Activated CD4-positive, CD25-positive, alpha-beta regulatory T cell treated with anti-CD3 and anti-CD28 coated beads, Interleukin-2, amount 50 U/mL, for 24 hours (primary cell): ENCODE measurements at regions not wholly inside any gene's neighbourhood (a gene's known extent, or its start where the extent isn't known, plus 50 kb on each side); places are given as distances from the start of the nearest gene placed in this dataset.
"Not testable (repeated sequence)": the region's sequence is repeated elsewhere in the genome, so short reads cannot be mapped to it uniquely, and the experiment has no call there.

Experiments used
- ATAC-seq, 2 donors: fragments of 150-1000 bp; cut with Tn5 transposase; one replicate each; pipeline ENCODE4 v1.10.0; 2021; ENCODE audit warnings: mild to moderate bottlenecking in 1 of 2, moderate library complexity in 1 of 2

GRCh38 chr6:121940728-121941127, 458.7 kb upstream of the HSF2 start:
- ATAC-seq = no peak

- ATAC-seq = no peak
These were observed 455.1 kb upstream of the HSF2 start for GRCh38 chr6:121944354-121944753.

DNA sequence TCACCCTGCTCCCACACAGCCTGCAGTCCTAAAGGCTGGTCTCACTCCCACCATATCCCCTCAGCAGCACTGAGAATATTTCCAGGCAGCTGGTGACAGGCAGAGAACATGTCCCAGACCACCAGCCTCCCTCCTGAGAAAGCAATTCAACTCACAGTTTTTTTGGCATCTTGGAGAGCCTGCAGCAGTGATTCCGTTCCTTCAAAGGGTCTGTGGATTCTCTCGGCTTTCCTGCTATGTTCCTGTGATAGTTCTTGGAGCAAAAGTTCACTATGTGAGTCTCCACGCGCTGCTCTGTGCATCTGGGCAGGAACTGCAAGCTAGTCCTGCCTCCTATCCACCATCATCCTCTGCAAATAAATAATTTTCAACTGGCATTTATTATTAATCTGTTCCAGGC, 448.3 kb upstream of the HSF2 start:
- no peak for ATAC-seq

- no peak for ATAC-seq
These were observed 447.5 kb upstream of the HSF2 start for GRCh38 chr6:121951918-121952379.

DNA sequence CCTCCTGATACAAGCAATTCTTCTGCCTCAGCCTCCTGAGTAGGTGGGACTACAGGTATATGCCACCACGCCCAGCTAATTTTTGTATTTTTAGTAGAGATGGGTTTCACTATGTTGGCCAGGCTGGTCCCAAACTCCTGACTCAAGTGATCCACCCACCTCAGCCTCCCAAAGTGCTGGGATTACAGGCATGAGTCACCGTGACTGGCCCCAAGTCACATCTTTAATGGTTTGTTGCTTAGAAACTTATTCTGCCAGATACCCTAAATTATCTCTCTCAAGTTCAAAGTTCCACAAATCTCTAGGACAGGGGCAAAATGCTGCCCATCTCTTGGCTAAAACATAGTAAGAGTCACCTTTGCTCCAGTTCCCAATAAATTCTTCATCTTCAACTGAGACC, 444.1 kb upstream of the HSF2 start:
- not testable (repeated sequence) for ATAC-seq

DNA sequence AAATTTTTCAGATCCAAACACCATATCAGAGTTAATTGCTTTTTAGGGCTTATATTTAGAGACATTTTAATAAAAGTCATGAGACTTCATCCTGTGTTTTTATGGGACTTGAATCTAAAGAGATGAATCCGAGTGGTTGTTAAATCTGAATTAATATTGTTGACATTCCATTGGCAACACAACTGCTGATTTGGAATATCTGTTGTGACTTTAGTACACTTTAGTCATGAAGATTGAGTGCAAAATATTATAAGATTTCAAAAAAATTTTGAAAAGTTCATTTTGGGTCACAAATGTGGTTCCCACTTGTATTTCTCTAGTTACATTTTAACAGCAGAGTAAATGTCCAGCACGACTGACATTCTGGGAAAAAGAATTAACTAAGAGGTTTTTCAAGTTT, 442.7 kb upstream of the HSF2 start:
- no peak for ATAC-seq

DNA sequence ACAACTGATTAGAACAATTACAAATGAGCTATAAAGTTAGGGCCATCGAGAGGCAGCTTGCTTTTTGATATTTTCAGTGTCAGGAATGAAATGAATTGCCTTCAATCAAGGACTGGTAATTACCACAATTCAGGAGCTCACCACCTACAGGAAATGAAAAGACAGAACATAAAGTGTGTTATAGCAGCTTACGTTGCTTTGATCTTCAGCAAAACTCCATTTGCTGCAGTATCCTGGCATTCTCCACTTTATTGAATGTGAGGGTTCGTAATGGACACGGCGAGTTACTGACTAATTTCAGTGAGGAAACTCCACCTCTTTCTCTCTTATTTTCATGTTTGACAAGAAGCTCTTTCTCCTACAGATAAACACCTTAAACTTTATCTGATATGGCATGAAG, 440.0 kb upstream of the HSF2 start:
- no peak for ATAC-seq

DNA sequence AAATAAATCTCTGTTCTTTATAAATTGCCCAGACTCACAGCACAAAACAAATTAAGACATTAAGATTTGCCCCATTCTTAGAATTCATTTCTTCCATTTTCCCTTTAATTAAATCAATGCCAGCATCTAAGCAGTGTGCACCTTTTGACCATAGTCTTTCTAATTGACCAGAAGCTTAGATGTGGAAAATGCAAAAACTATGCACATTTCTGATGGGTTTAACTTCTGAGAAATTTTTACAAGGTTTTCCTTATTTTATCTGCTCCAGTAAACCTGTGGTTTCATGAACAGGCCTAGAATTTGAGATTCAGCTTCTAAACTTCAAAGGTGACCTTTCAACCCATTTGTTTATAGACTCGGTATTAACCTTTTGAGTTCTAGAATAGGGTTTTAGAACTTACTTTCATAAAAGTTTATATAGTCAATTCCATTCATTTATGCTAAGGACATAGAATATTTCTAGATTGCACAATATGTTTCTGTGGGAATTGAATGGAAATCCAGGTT, 437.8 kb upstream of the HSF2 start:
- ATAC-seq = no peak

DNA sequence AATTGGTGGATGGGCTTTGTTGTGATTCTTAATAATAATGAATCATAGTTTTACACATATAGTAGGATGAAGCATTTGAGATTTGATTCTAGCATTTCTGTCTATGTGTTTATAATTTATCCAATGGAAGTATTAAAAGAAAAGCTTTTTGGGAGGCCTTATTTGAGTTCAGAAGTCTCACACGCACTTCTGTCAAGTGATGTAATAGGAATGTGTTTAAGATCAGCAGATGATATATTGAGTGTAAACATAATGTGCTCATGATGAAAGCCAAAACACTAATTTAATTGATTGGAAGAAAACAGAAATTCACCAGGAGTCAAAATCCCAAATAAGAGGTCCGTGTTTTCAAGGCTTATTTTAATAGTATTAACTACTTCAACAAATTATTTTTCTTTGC, 435.6 kb upstream of the HSF2 start:
- ATAC-seq = no peak

- ATAC-seq = no peak
These were observed 433.7 kb upstream of the HSF2 start for GRCh38 chr6:121965739-121966138.

GRCh38 chr6:121967631-121968030, 431.8 kb upstream of the HSF2 start:
- ATAC-seq = no peak

- no peak for ATAC-seq
These were observed 427.5 kb upstream of the HSF2 start for GRCh38 chr6:121971931-121972335.

- no peak for ATAC-seq
These were observed 414.5 kb upstream of the HSF2 start for GRCh38 chr6:121984956-121985355.

GRCh38 chr6:121993362-121993761, 406.1 kb upstream of the HSF2 start:
- no peak for ATAC-seq

GRCh38 chr6:121994919-121995318, 404.5 kb upstream of the HSF2 start:
- ATAC-seq = no peak

- ATAC-seq = no peak
These were observed 400.8 kb upstream of the HSF2 start for GRCh38 chr6:121998631-121999030.

DNA sequence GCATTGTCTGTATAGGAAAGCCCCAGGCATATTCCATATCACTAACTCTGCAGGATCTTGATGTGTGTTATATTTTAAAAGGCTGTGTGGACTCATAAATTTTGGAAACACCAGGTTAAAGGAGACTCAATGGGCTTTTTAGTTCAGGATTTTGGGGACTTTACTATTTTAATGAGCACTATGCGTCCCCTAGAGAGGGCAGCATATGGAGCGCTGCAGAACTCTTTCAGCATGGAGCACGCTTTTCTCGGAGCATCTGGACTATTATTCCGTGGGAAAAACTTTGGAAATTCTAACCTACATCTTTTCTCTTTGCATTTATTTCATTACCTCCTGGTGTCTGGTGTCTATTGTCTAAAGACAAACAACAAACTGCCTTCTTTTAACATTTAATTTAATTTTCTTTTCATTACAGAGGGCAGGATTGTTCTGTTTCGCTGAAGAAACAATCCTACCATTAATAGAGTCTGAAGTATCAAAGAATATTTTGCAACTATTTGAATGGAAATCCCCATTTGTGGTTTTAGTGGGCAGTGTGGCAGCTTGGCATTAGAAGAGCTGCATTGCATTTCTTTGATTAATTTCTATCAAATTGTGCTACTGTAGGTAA, 399.9 kb upstream of the HSF2 start:
- ATAC-seq = no peak

- no peak for ATAC-seq
These were observed 393.8 kb upstream of the HSF2 start for GRCh38 chr6:122005661-122006060.

- ATAC-seq = no peak
These were observed 392.1 kb upstream of the HSF2 start for GRCh38 chr6:122007339-122007738.

- ATAC-seq = no peak
These were observed 391.1 kb upstream of the HSF2 start for GRCh38 chr6:122008101-122008999.

DNA sequence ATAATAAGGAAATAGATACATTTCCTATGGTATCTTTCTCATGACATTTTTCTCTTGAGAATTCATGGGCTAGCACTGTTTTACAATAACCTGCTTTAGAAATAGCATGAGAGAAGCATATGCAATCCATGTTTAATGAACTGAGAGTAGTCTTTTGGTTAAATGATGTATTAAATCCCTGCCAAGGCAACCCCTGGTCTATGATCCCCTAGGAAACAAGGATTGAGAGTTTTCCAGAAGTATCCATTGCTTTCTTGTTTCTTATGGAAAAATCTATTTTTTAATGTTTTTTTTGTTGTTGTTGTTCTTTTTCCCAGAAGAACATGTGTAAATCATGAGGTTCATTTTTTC, 390.5 kb upstream of the HSF2 start:
- no peak for ATAC-seq

DNA sequence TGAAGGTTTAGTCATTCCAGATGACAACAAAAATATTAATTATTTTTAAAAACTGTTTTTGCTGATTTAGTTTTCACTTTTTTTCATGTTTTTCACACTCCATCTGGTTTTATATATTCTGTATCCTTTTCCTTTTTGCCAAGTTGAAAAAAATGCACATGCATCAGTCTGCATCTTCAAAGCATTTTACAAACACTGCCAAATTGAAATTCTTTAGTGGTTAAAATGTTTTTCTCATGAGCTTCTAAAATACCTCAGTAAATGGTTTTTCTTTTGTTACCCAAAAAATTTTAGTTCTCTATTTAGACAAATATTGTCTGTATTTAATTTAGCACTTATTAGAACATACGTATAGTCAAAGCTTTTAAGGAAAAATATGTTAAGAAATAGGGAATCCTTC, 386.9 kb upstream of the HSF2 start:
- ATAC-seq = no peak

DNA sequence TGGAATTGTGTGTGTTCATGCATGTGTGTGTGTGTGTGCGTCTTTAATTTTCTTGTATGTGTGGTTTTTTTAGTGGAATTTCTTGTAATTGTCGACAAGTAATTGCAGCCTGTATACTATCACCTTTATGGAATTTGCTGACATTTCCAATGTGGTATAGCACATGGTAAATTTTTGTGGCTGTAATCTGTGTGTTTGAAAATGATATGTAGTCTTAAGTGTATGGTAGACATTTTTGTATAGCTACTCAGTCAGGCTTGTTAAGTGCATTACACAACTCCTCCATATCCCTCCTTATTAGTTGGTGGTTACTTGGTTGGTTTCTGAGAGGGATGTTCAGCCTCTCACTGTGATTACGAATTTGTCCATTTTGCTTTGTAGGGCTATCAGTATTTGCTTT, 384.5 kb upstream of the HSF2 start:
- ATAC-seq = no peak

DNA sequence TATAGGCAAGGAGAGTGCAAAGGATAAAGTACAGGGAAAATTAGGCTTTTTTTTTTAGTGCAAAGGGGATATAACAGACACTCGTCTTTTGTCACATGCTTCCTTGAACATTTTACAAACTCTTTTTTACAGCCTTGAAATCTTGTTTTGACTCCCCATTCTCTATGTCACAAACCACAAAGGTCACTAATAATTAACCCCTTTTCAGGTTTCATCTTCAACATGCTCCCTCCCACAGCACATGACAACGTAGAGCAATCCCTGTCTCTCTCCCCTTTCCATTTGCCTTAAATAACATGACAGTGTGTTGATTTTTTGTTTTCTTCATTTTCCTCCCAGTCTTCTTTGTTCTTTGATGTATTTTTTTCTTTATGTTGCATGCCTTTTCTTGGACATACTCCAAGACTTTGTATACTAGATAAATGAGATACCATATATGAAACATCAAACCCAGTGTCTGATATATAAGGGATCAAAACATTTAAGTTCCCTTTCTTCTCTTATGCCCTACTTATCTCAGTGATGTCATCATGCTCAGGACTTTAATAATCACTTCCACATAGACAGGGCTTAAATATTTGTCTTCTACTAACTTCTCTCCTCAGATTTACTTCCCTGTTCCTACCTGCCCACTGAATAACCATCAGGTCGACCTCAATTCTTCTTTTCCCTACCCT, 378.7 kb upstream of the HSF2 start:
- no peak for ATAC-seq
